ENCODE measurements at regions not wholly inside any gene's neighbourhood (a gene's known extent, or its start where the extent isn't known, plus 50 kb on each side); places are given as distances from the start of the nearest gene placed in this dataset.
A peak's percentile ranks its signal among the peaks of the same experiment; 100 is the strongest.

GRCh38 chr2:111705239-111705638 lies 178.8 kb downstream of the ANAPC1 start:
- FAIRE-seq (peak; percentile 12), DNase-seq (ENCODE audit: low read depth, low spot score) (no peak)
- intact Hi-C loops (cut with micrococcal nuclease) (no loop called here), dilution Hi-C loops (cut with MboI; ENCODE audit: extremely low pct_ligation_motif_present, low sequenced_read_pairs) (no loop called here)
- Histone ChIP-seq H3K36me3 (ENCODE audit: control insufficient read depth in 2 of 2, extremely low read depth in 1 of 2, insufficient read depth in 2 of 2, low read length in 2 of 2) (no peaks in the 10 kb centered on the region), H3K4me1 (ENCODE audit: control insufficient read depth, extremely low read depth, insufficient read depth, low read length) (peaks cover 26% of the 10 kb centered on the region), H3K9ac (replicated peaks; ENCODE audit: extremely low read depth, insufficient read depth, low read length) (peak overlapping the region; percentile 37), H4K20me1 (replicated peaks; ENCODE audit: control insufficient read depth, extremely low read depth, insufficient read depth, low read length) (no peaks in the 10 kb centered on the region), H3K4me3 (replicated peaks in 1 of 3; ENCODE audit: insufficient read depth in 1 of 3, low read depth in 1 of 3, low read length in 3 of 3) (no peak overlapping the region), H3K79me2 (ENCODE audit: control insufficient read depth, insufficient read depth, low read length) (no peaks in the 10 kb centered on the region), H3K9me1 (replicated peaks; ENCODE audit: control insufficient read depth, extremely low read depth, insufficient read depth, low read length) (no peaks in the 10 kb centered on the region), H2AFZ (ENCODE audit: low read depth, low read length) (no peak overlapping the region), H3K27me3 (ENCODE audit: control insufficient read depth in 2 of 2, insufficient read depth in 2 of 2, low read length in 2 of 2) (no peaks in the 10 kb centered on the region), H3K9me3 (replicated peaks; ENCODE audit: control insufficient read depth, insufficient read depth, low read length) (no peaks in the 10 kb centered on the region), H3K4me2 (ENCODE audit: insufficient read depth, low read length) (no peak overlapping the region), H3K27ac (ENCODE audit: insufficient read depth, low read depth, low read length) (peak overlapping the region; percentile 38)
- no peak for TF ChIP-seq MAX (IDR thresholded peaks at IDR 0.05; ENCODE audit: insufficient read depth, insufficient read length)
- no peak for TF ChIP-seq POLR2A (IDR thresholded peaks at IDR 0.05; ENCODE audit: low read depth, low read length)
- TF ChIP-seq EZH2 (IDR thresholded peaks at IDR 0.05; ENCODE audit: borderline replicate concordance, low read depth, low read length, severe bottlenecking) = no peak
- TF ChIP-seq JUN (IDR thresholded peaks at IDR 0.05; ENCODE audit: borderline replicate concordance, insufficient read depth, insufficient read length, low read depth) = no peak
- TF ChIP-seq, protein P1, sequence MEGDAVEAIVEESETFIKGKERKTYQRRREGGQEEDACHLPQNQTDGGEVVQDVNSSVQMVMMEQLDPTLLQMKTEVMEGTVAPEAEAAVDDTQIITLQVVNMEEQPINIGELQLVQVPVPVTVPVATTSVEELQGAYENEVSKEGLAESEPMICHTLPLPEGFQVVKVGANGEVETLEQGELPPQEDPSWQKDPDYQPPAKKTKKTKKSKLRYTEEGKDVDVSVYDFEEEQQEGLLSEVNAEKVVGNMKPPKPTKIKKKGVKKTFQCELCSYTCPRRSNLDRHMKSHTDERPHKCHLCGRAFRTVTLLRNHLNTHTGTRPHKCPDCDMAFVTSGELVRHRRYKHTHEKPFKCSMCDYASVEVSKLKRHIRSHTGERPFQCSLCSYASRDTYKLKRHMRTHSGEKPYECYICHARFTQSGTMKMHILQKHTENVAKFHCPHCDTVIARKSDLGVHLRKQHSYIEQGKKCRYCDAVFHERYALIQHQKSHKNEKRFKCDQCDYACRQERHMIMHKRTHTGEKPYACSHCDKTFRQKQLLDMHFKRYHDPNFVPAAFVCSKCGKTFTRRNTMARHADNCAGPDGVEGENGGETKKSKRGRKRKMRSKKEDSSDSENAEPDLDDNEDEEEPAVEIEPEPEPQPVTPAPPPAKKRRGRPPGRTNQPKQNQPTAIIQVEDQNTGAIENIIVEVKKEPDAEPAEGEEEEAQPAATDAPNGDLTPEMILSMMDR (IDR thresholded peaks at IDR 0.05; ENCODE audit: extremely low read depth in 1 of 2, insufficient read depth in 1 of 2, low read depth in 1 of 2, low read length in 2 of 2) = no peak
- TF ChIP-seq GATA2 (IDR thresholded peaks at IDR 0.05; ENCODE audit: insufficient read depth, insufficient read length, low read depth, low read length) = no peak
- TF ChIP-seq POLR2AphosphoS5 (IDR thresholded peaks at IDR 0.05; ENCODE audit: insufficient read depth, low read depth, low read length) = no peak
- no peak for TF ChIP-seq FOS (IDR thresholded peaks at IDR 0.05; ENCODE audit: borderline replicate concordance, insufficient read depth, low read length)
- POLR2A ChIA-PET = no interaction called here
- BruUV-seq (replicated peaks) = no TSS peak
- CTCF ChIA-PET = no interaction called here
